WTC11 (cell line): ENCODE measurements at regions not wholly inside any gene's neighbourhood (a gene's known extent, or its start where the extent isn't known, plus 50 kb on each side); places are given as distances from the start of the nearest gene placed in this dataset.

Experiments used
- ATAC-seq: fragments of 200-7000 bp; cut with Tn5 transposase; 2 replicates; pipeline ENCODE4 v1.10.0; 2021; ENCODE audit warnings: mild to moderate bottlenecking, moderate library complexity
- CTCF ChIA-PET: fragments of 300-600 bp; sonication (Branson Sonifier 250); formaldehyde crosslinking; loops from one replicate; lab custom pipeline; 2021; ENCODE audit warnings: antibody characterized with exemption; lab: Charles Lee
- POLR2A ChIA-PET: fragments of 350-600 bp; sonication (Branson Sonifier 250); formaldehyde crosslinking; loops from one replicate; lab custom pipeline; 2021; ENCODE audit warnings: antibody characterized with exemption; lab: Charles Lee
- DNase-seq: peaks from one replicate; pipeline ENCODE4 v3.0.0; 2021; ENCODE audit warnings: low spot score
- H3K27ac Mint-ChIP-seq: 2 replicates; pipeline ENCODE4 v1.8.0; 2021; ENCODE audit warnings: mixed read lengths
- H3K27me3 Mint-ChIP-seq: 2 replicates; pipeline ENCODE4 v1.8.0; 2021; ENCODE audit warnings: low read depth, mild to moderate bottlenecking, moderate library complexity, mixed read lengths
- H3K36me3 Mint-ChIP-seq: 2 replicates; pipeline ENCODE4 v1.8.0; 2021; ENCODE audit warnings: mixed read lengths
- H3K4me1 Mint-ChIP-seq: 2 replicates; pipeline ENCODE4 v1.8.0; 2022; ENCODE audit warnings: mixed read lengths
- H3K4me3 Mint-ChIP-seq: 2 replicates; pipeline ENCODE4 v1.8.0; 2021; ENCODE audit warnings: mild to moderate bottlenecking, moderate library complexity, mixed read lengths
- H3K9me3 Mint-ChIP-seq: 2 replicates; pipeline ENCODE4 v1.8.0; 2021; ENCODE audit warnings: mixed read lengths
- ATF1 ChIP-seq: sonication (generic); formaldehyde crosslinking; IDR thresholded peaks from 2 replicates; pipeline ENCODE4 v1.8.1; 2023; ENCODE audit warnings: mild to moderate bottlenecking, moderate library complexity, missing genetic modification reagents
- ATF3 ChIP-seq: sonication (generic); formaldehyde crosslinking; conservative IDR thresholded peaks from 2 replicates; pipeline ENCODE4 v1.8.1; 2022; ENCODE audit warnings: mild to moderate bottlenecking, missing genetic modification reagents
- CBFB ChIP-seq: sonication (generic); formaldehyde crosslinking; IDR thresholded peaks from 2 replicates; pipeline ENCODE4 v1.8.1; 2022; ENCODE audit warnings: mild to moderate bottlenecking, low read depth, missing genetic modification reagents
- CREM ChIP-seq: sonication (generic); formaldehyde crosslinking; IDR thresholded peaks from 2 replicates; pipeline ENCODE4 v1.8.1; 2022; ENCODE audit warnings: mild to moderate bottlenecking, missing genetic modification reagents, moderate library complexity
- E2F1 ChIP-seq: sonication (generic); formaldehyde crosslinking; IDR thresholded peaks from 2 replicates; pipeline ENCODE4 v1.8.0; 2022; ENCODE audit warnings: mild to moderate bottlenecking, missing genetic modification reagents
- ETV6 ChIP-seq: sonication (generic); formaldehyde crosslinking; IDR thresholded peaks from 2 replicates; pipeline ENCODE4 v1.8.1; 2022; ENCODE audit warnings: mild to moderate bottlenecking, missing genetic modification reagents
- FOXK1 ChIP-seq: sonication (generic); formaldehyde crosslinking; IDR thresholded peaks from 2 replicates; pipeline ENCODE4 v1.8.0; 2022; ENCODE audit warnings: mild to moderate bottlenecking, moderate library complexity, missing genetic modification reagents
- FOXP1 ChIP-seq: sonication (generic); formaldehyde crosslinking; IDR thresholded peaks from 2 replicates; pipeline ENCODE4 v1.8.0; 2022; ENCODE audit warnings: missing genetic modification reagents, mild to moderate bottlenecking, moderate library complexity, borderline replicate concordance
- FOXP4 ChIP-seq: sonication (generic); formaldehyde crosslinking; IDR thresholded peaks from 2 replicates; pipeline ENCODE4 v1.8.0; 2022; ENCODE audit warnings: mild to moderate bottlenecking, missing genetic modification reagents
- GTF2I ChIP-seq: fragments of 250-450 bp; sonication (Bioruptor Pico); conservative IDR thresholded peaks from 2 replicates; pipeline ENCODE4 v1.4.0; 2021; ENCODE audit warnings: mild to moderate bottlenecking
- HMGXB4 ChIP-seq: sonication (generic); formaldehyde crosslinking; IDR thresholded peaks from 2 replicates; pipeline ENCODE4 v1.8.1; 2023; ENCODE audit warnings: mild to moderate bottlenecking, moderate library complexity, missing genetic modification reagents
- NFYB ChIP-seq: sonication (generic); formaldehyde crosslinking; conservative IDR thresholded peaks from 2 replicates; pipeline ENCODE4 v1.8.0; 2022; ENCODE audit warnings: low read depth, missing genetic modification reagents
- OVOL2 ChIP-seq: fragments of 250-450 bp; sonication (Bioruptor Pico); IDR thresholded peaks from 2 replicates; pipeline ENCODE4 v1.9.0; 2021; ENCODE audit warnings: mild to moderate bottlenecking, borderline replicate concordance
- PRRX2 ChIP-seq: fragments of 250-450 bp; sonication (Bioruptor Pico); IDR thresholded peaks from 2 replicates; pipeline ENCODE4 v1.8.0; 2021; ENCODE audit warnings: mild to moderate bottlenecking
- SMAD3 ChIP-seq: sonication (generic); formaldehyde crosslinking; IDR thresholded peaks from 2 replicates; pipeline ENCODE4 v1.8.0; 2022; ENCODE audit warnings: missing genetic modification reagents, mild to moderate bottlenecking, borderline replicate concordance
- SMAD4 ChIP-seq: sonication (generic); formaldehyde crosslinking; IDR thresholded peaks from 2 replicates; pipeline ENCODE4 v1.8.0; 2022; ENCODE audit warnings: mild to moderate bottlenecking, missing genetic modification reagents
- STAT6 ChIP-seq: sonication (generic); formaldehyde crosslinking; conservative IDR thresholded peaks from 2 replicates; pipeline ENCODE4 v1.8.1; 2023; ENCODE audit warnings: mild to moderate bottlenecking, low read depth, missing genetic modification reagents, moderate library complexity
- TEAD1 ChIP-seq: sonication (generic); formaldehyde crosslinking; IDR thresholded peaks from 2 replicates; pipeline ENCODE4 v1.8.0; 2022; ENCODE audit warnings: mild to moderate bottlenecking, missing genetic modification reagents
- ZMAT4 ChIP-seq: fragments of 250-450 bp; sonication (Bioruptor Pico); IDR thresholded peaks from 2 replicates; pipeline ENCODE4 v1.9.0; 2021; ENCODE audit warnings: mild to moderate bottlenecking
- ZNF138 ChIP-seq: sonication (generic); formaldehyde crosslinking; conservative IDR thresholded peaks from 2 replicates; pipeline ENCODE4 v1.8.1; 2022; ENCODE audit warnings: mild to moderate bottlenecking, moderate library complexity, missing genetic modification reagents
- ZNF219 ChIP-seq: sonication (generic); formaldehyde crosslinking; IDR thresholded peaks from 2 replicates; pipeline ENCODE4 v1.8.0; 2023; ENCODE audit warnings: missing genetic modification reagents, mild to moderate bottlenecking, borderline replicate concordance
- ZNF396 ChIP-seq: fragments of 250-450 bp; sonication (Bioruptor Pico); IDR thresholded peaks from 2 replicates; pipeline ENCODE4 v1.8.0; 2021; ENCODE audit warnings: mild to moderate bottlenecking, moderate library complexity, borderline replicate concordance
- ZNF416 ChIP-seq: fragments of 250-450 bp; sonication (Bioruptor Pico); IDR thresholded peaks from 2 replicates; pipeline ENCODE4 v1.9.0; 2021; ENCODE audit warnings: mild to moderate bottlenecking, inconsistent platforms
- ZSCAN18 ChIP-seq: fragments of 250-450 bp; sonication (Bioruptor Pico); IDR thresholded peaks from 2 replicates; pipeline ENCODE4 v2.1.2; 2022; ENCODE audit warnings: mild to moderate bottlenecking, moderate library complexity

- no peak for TF ChIP-seq HMGXB4 (CRISPR knock-in tag)
- no peak for TF ChIP-seq FOXP1 (CRISPR knock-in tag)
- no peak for TF ChIP-seq SMAD4 (CRISPR knock-in tag)
- no peak for TF ChIP-seq ATF3 (CRISPR knock-in tag)
- no peak for TF ChIP-seq FOXP4 (CRISPR knock-in tag)
- TF ChIP-seq FOXK1 (CRISPR knock-in tag), result no peak
- TF ChIP-seq GTF2I, result no peak
- TF ChIP-seq ZMAT4, result no peak
- no peak for TF ChIP-seq ZNF416 (CRISPR knock-in tag)
- TF ChIP-seq ZSCAN18 (CRISPR knock-in tag), result no peak
- TF ChIP-seq OVOL2 (CRISPR knock-in tag), result no peak
- no peak for TF ChIP-seq ZNF219 (CRISPR knock-in tag)
- no peak for TF ChIP-seq ZNF138 (CRISPR knock-in tag)
- no peak for TF ChIP-seq STAT6 (CRISPR knock-in tag)
- TF ChIP-seq, all 79 proteins: peak for 0
Observed at GRCh38 chr22:48942698-48943566, 884.7 kb downstream of the BRD1 start (continued).

- no peak for ATAC-seq
- no peak overlapping the region for H3K27ac Mint-ChIP-seq
- CTCF ChIA-PET, result no interaction called here
- TF ChIP-seq CREM (CRISPR knock-in tag) (no peak), SMAD3 (no peak), PRRX2 (CRISPR knock-in tag) (no peak), E2F1 (no peak), ATF1 (CRISPR knock-in tag) (no peak), ETV6 (CRISPR knock-in tag) (no peak), SMAD4 (CRISPR knock-in tag) (no peak), CBFB (CRISPR knock-in tag) (no peak), TEAD1 (no peak), NFYB (no peak), ZNF396 (no peak)
Observed at GRCh38 chr22:48941903-48942575, 885.6 kb downstream of the BRD1 start.

More at GRCh38 chr22:48941903-48942575, 885.6 kb downstream of the BRD1 start:
- no peaks in the 10 kb centered on the region for H3K27me3 Mint-ChIP-seq
- DNase-seq, result no peak
- H3K4me3 Mint-ChIP-seq, result no peak overlapping the region
- no peaks in the 10 kb centered on the region for H3K4me1 Mint-ChIP-seq
- H3K36me3 Mint-ChIP-seq, result no peaks in the 10 kb centered on the region
- 0 out of 2 replicates have a peak, but pooled peaks cover 1% of the 10 kb centered on the region for H3K9me3 Mint-ChIP-seq
- POLR2A ChIA-PET, result no interaction called here
